DOHH2 (cell line): ENCODE measurements at regions not wholly inside any gene's neighbourhood (a gene's known extent, or its start where the extent isn't known, plus 50 kb on each side); places are given as distances from the start of the nearest gene placed in this dataset.

Source experiments
- EZH2phosphoT487 ChIP-seq: fragments of 200-600 bp; sonication (generic); IDR thresholded peaks from 2 replicates; pipeline ENCODE4 v1.6.1; 2017; ENCODE audit warnings: borderline replicate concordance, mild to moderate bottlenecking, antibody characterized with exemption, low read length, moderate library complexity, mixed read lengths
- TF ChIP-seq, protein P1 (sequence below): fragments of 200-600 bp; sonication (generic); IDR thresholded peaks from one replicate; pipeline ENCODE4 v1.5.1; 2014; ENCODE audit warnings: antibody characterized with exemption, mild to moderate bottlenecking, low read depth, low read length; ENCODE audit not compliant: poor library complexity, severe bottlenecking

GRCh38 chr10:130659528-130659927 lies 523.3 kb downstream of the GLRX3 start:
- TF ChIP-seq, protein P1, sequence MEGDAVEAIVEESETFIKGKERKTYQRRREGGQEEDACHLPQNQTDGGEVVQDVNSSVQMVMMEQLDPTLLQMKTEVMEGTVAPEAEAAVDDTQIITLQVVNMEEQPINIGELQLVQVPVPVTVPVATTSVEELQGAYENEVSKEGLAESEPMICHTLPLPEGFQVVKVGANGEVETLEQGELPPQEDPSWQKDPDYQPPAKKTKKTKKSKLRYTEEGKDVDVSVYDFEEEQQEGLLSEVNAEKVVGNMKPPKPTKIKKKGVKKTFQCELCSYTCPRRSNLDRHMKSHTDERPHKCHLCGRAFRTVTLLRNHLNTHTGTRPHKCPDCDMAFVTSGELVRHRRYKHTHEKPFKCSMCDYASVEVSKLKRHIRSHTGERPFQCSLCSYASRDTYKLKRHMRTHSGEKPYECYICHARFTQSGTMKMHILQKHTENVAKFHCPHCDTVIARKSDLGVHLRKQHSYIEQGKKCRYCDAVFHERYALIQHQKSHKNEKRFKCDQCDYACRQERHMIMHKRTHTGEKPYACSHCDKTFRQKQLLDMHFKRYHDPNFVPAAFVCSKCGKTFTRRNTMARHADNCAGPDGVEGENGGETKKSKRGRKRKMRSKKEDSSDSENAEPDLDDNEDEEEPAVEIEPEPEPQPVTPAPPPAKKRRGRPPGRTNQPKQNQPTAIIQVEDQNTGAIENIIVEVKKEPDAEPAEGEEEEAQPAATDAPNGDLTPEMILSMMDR = no peak
- no peak for TF ChIP-seq EZH2phosphoT487
